Keratinocyte (primary cell): ENCODE measurements at regions not wholly inside any gene's neighbourhood (a gene's known extent, or its start where the extent isn't known, plus 50 kb on each side); places are given as distances from the start of the nearest gene placed in this dataset.

Experiments
- DNase-seq: peaks from one replicate; pipeline ENCODE4 v3.0.0-alpha.2; 2011; ENCODE audit warnings: low read depth, missing footprints, low spot score
- FAIRE-seq: peaks from 2 replicates; lab custom pipeline; 2011; peaks lifted over from hg19 to GRCh38; lab: Jason Lieb, UNC
- H2AFZ ChIP-seq: 2 replicates; pipeline ENCODE4 v1.6.0; 2012; ENCODE audit warnings: low read length, control low read depth, inconsistent platforms; ENCODE audit not compliant: control insufficient read depth
- H3K27ac ChIP-seq: 2 replicates; pipeline ENCODE4 v1.5.1; 2011; ENCODE audit warnings: low read length; ENCODE audit not compliant: control insufficient read depth, insufficient read depth
- H3K27me3 ChIP-seq: 3 replicates; pipeline ENCODE4 v1.6.0; 2011; ENCODE audit warnings: low read length; ENCODE audit not compliant: control insufficient read depth, insufficient read depth; ENCODE audit errors: extremely low read depth
- H3K36me3 ChIP-seq, 2 experiments: 2 replicates in 1 of 2; 3 replicates in 1 of 2; pipeline ENCODE4 v1.5.1; 2011; ENCODE audit warnings: low read length in 2 of 2, mild to moderate bottlenecking in 1 of 2; ENCODE audit not compliant: control insufficient read depth in 2 of 2, insufficient read depth in 2 of 2; ENCODE audit errors: extremely low read depth in 1 of 2
- H3K4me1 ChIP-seq: 3 replicates; pipeline ENCODE4 v1.5.1; 2011; ENCODE audit warnings: low read length; ENCODE audit not compliant: control insufficient read depth, insufficient read depth; ENCODE audit errors: extremely low read depth
- H3K4me2 ChIP-seq: 3 replicates; pipeline ENCODE4 v1.6.0; 2011; ENCODE audit warnings: low read depth, low read length; ENCODE audit not compliant: control insufficient read depth, insufficient read depth; ENCODE audit errors: extremely low read depth
- H3K4me3 ChIP-seq, 3 experiments: fragments of 200-600 bp in 1 of 3; sonication (generic) in 1 of 3; 2 replicates in 2 of 3; 3 replicates in 1 of 3; pipeline ENCODE4 v1.5.1; 2011 to 2016; ENCODE audit warnings: low read length in 3 of 3, mild to moderate bottlenecking in 3 of 3, control low read depth in 2 of 3, inconsistent platforms in 1 of 3, low read depth in 1 of 3, mixed read lengths in 1 of 3, mixed run types in 1 of 3, moderate library complexity in 1 of 3; ENCODE audit not compliant: control insufficient read depth in 2 of 3, insufficient read depth in 2 of 3; ENCODE audit errors: extremely low read depth in 1 of 3
- H3K79me2 ChIP-seq: 2 replicates; pipeline ENCODE4 v1.6.0; 2012; ENCODE audit warnings: low read length; ENCODE audit not compliant: control insufficient read depth, insufficient read depth
- H3K9ac ChIP-seq: 3 replicates; pipeline ENCODE4 v1.6.0; 2011; ENCODE audit warnings: low read length; ENCODE audit not compliant: control insufficient read depth, insufficient read depth; ENCODE audit errors: extremely low read depth
- H3K9me1 ChIP-seq: 3 replicates; pipeline ENCODE4 v1.6.0; 2011; ENCODE audit warnings: low read length; ENCODE audit not compliant: control insufficient read depth, insufficient read depth; ENCODE audit errors: extremely low read depth
- H3K9me3 ChIP-seq: 2 replicates; pipeline ENCODE4 v1.5.1; 2012; ENCODE audit warnings: low read depth, low read length; ENCODE audit not compliant: control insufficient read depth
- H4K20me1 ChIP-seq: 3 replicates; pipeline ENCODE4 v1.6.0; 2011; ENCODE audit warnings: low read length; ENCODE audit not compliant: control insufficient read depth, insufficient read depth; ENCODE audit errors: extremely low read depth
- CTCF ChIP-seq, 3 experiments: IDR thresholded peaks in 1 of 3; conservative IDR thresholded peaks in 1 of 3; optimal IDR thresholded peaks in 1 of 3; 2 replicates in 2 of 3; 3 replicates in 1 of 3; pipeline versions ENCODE3 to v1.5.1; 2011; ENCODE audit warnings: low read length in 3 of 3, mild to moderate bottlenecking in 3 of 3, moderate library complexity in 2 of 3, control low read depth in 1 of 3, inconsistent platforms in 1 of 3; ENCODE audit not compliant: insufficient read depth in 2 of 3; ENCODE audit errors: extremely low read depth in 1 of 3
- EZH2 ChIP-seq: IDR thresholded peaks from one replicate; pipeline ENCODE4 v1.6.1; 2012; ENCODE audit warnings: inconsistent platforms, mild to moderate bottlenecking, low read length, moderate library complexity
- dilution Hi-C: fragments of 300-500 bp; cut with MboI; formaldehyde crosslinking; loops from one replicate; pipeline ENCODE4 v1.7.0; 2020; ENCODE audit warnings: low sequenced_read_pairs; ENCODE audit not compliant: extremely low pct_ligation_motif_present

DNA sequence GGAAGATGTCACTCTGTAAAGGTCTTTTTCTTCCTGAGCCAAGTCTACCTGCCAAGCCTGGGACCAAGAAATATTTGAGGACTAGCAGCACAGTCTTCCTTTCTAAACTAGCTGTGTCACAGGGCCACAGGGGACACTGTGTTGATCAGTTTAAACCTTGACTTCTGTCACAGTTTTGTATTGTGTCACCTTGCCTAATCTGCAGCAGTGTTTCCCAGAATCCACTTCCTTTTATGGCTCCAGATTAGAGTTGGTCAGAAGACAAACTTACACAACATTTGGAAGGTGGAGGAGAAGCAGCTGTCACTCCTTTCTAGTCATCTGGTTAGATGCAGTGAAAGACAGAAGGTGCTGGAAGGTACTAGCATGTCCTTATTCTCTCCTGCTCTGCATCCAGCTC is 143.1 kb upstream of the BCOR start:
- no peaks in the 10 kb centered on the region for H3K79me2 ChIP-seq
- no peak overlapping the region for H2AFZ ChIP-seq
- no peaks in the 10 kb centered on the region for H3K9me1 ChIP-seq
- DNase-seq (no peak), FAIRE-seq (no peak)
- H3K27ac ChIP-seq = no peak overlapping the region
- TF ChIP-seq CTCF (optimal IDR thresholded peaks at IDR 0.05 in 1 of 3, IDR thresholded peaks at IDR 0.05 in 1 of 3, conservative IDR thresholded peaks at IDR 0.05 in 1 of 3; ENCODE audit: extremely low read depth in 1 of 3, insufficient read depth in 2 of 3, low read length in 3 of 3) (no peak), EZH2 (no peak)
- no peaks in the 10 kb centered on the region for H3K27me3 ChIP-seq
- H3K4me3 ChIP-seq = no peak overlapping the region
- dilution Hi-C loops = no loop called here
- H4K20me1 ChIP-seq = no peaks in the 10 kb centered on the region
- H3K4me2 ChIP-seq = no peak overlapping the region
- H3K9ac ChIP-seq = no peak overlapping the region
- no peaks in the 10 kb centered on the region for H3K4me1 ChIP-seq
- no peaks in the 10 kb centered on the region for H3K9me3 ChIP-seq
- no peaks in the 10 kb centered on the region for H3K36me3 ChIP-seq

DNA sequence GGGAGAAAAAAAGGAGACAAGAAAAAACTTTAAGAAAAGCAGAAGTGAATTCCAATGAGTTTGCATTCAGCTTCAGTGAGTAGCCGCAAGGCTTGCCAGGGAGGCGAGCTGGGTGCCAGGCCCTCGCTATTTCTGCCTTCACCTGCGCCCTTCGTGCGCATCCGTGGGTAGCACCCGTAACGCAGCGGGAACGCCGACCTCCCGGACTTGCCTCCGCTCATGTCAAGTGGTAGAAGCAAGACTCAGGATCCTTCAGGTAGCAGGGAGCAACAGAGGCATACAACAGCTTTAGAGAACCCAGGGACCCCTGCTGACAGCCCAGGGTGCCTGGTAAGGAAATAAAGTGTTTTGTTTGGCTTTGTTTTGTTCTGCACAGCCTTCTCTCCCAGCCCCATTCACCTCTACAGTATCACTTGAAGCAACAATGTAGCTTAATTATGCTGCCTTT is 140.0 kb upstream of the BCOR start:
- dilution Hi-C loops = no loop called here
- H3K4me2 ChIP-seq = no peak overlapping the region
- H3K36me3 ChIP-seq = no peaks in the 10 kb centered on the region

More for the DNA sequence above, 140.0 kb upstream of the BCOR start:
- Histone ChIP-seq H2AFZ (no peak overlapping the region), H3K9me1 (no peaks in the 10 kb centered on the region), H3K27me3 (no peaks in the 10 kb centered on the region), H3K4me1 (no peaks in the 10 kb centered on the region), H3K79me2 (no peaks in the 10 kb centered on the region), H3K9me3 (no peaks in the 10 kb centered on the region), H3K9ac (no peak overlapping the region), H3K27ac (no peak overlapping the region), H3K4me3 (no peak overlapping the region), H4K20me1 (no peaks in the 10 kb centered on the region)
- FAIRE-seq = no peak
- no peak for TF ChIP-seq EZH2
- TF ChIP-seq CTCF (optimal IDR thresholded peaks at IDR 0.05 in 1 of 3, IDR thresholded peaks at IDR 0.05 in 1 of 3, conservative IDR thresholded peaks at IDR 0.05 in 1 of 3; ENCODE audit: extremely low read depth in 1 of 3, insufficient read depth in 2 of 3, low read length in 3 of 3) = no peak
- no peak for DNase-seq
